WTC11 (cell line): ENCODE measurements at regions not wholly inside any gene's neighbourhood (a gene's known extent, or its start where the extent isn't known, plus 50 kb on each side); places are given as distances from the start of the nearest gene placed in this dataset.
A peak's percentile ranks its signal among the peaks of the same experiment; 100 is the strongest.

Experiments used
- ATAC-seq: fragments of 200-7000 bp; cut with Tn5 transposase; 2 replicates; pipeline ENCODE4 v1.10.0; 2021; ENCODE audit warnings: mild to moderate bottlenecking, moderate library complexity
- CTCF ChIA-PET: fragments of 300-600 bp; sonication (Branson Sonifier 250); formaldehyde crosslinking; loops from one replicate; lab custom pipeline; 2021; ENCODE audit warnings: antibody characterized with exemption; lab: Charles Lee
- POLR2A ChIA-PET: fragments of 350-600 bp; sonication (Branson Sonifier 250); formaldehyde crosslinking; loops from one replicate; lab custom pipeline; 2021; ENCODE audit warnings: antibody characterized with exemption; lab: Charles Lee
- DNase-seq: peaks from one replicate; pipeline ENCODE4 v3.0.0; 2021; ENCODE audit warnings: low spot score
- H3K27ac Mint-ChIP-seq: 2 replicates; pipeline ENCODE4 v1.8.0; 2021; ENCODE audit warnings: mixed read lengths
- H3K27me3 Mint-ChIP-seq: 2 replicates; pipeline ENCODE4 v1.8.0; 2021; ENCODE audit warnings: low read depth, mild to moderate bottlenecking, moderate library complexity, mixed read lengths
- H3K36me3 Mint-ChIP-seq: 2 replicates; pipeline ENCODE4 v1.8.0; 2021; ENCODE audit warnings: mixed read lengths
- H3K4me1 Mint-ChIP-seq: 2 replicates; pipeline ENCODE4 v1.8.0; 2022; ENCODE audit warnings: mixed read lengths
- H3K4me3 Mint-ChIP-seq: 2 replicates; pipeline ENCODE4 v1.8.0; 2021; ENCODE audit warnings: mild to moderate bottlenecking, moderate library complexity, mixed read lengths
- H3K9me3 Mint-ChIP-seq: 2 replicates; pipeline ENCODE4 v1.8.0; 2021; ENCODE audit warnings: mixed read lengths
- ATF1 ChIP-seq: sonication (generic); formaldehyde crosslinking; IDR thresholded peaks from 2 replicates; pipeline ENCODE4 v1.8.1; 2023; ENCODE audit warnings: mild to moderate bottlenecking, moderate library complexity, missing genetic modification reagents
- CREB1 ChIP-seq: sonication (generic); formaldehyde crosslinking; IDR thresholded peaks from 2 replicates; pipeline ENCODE4 v1.8.0; 2023; ENCODE audit warnings: mild to moderate bottlenecking, missing genetic modification reagents
- ESRRA ChIP-seq: sonication (generic); formaldehyde crosslinking; IDR thresholded peaks from 2 replicates; pipeline ENCODE4 v1.8.1; 2022; ENCODE audit warnings: mild to moderate bottlenecking, missing genetic modification reagents, borderline replicate concordance
- GTF2I ChIP-seq: fragments of 250-450 bp; sonication (Bioruptor Pico); conservative IDR thresholded peaks from 2 replicates; pipeline ENCODE4 v1.4.0; 2021; ENCODE audit warnings: mild to moderate bottlenecking
- HMGA2 ChIP-seq: fragments of 250-450 bp; sonication (Bioruptor Pico); IDR thresholded peaks from 2 replicates; pipeline ENCODE4 v1.4.0; 2021; ENCODE audit warnings: mild to moderate bottlenecking, moderate library complexity
- KAT7 ChIP-seq: sonication (generic); formaldehyde crosslinking; IDR thresholded peaks from 2 replicates; pipeline ENCODE4 v1.8.1; 2023; ENCODE audit warnings: missing genetic modification reagents, mild to moderate bottlenecking, borderline replicate concordance
- NFE2L1 ChIP-seq: sonication (generic); formaldehyde crosslinking; IDR thresholded peaks from 2 replicates; pipeline ENCODE4 v1.8.1; 2023; ENCODE audit warnings: missing genetic modification reagents
- SP1 ChIP-seq: sonication (generic); formaldehyde crosslinking; conservative IDR thresholded peaks from 2 replicates; pipeline ENCODE4 v1.8.1; 2022; ENCODE audit warnings: missing genetic modification reagents
- TEAD4 ChIP-seq: sonication (generic); formaldehyde crosslinking; IDR thresholded peaks from 2 replicates; pipeline ENCODE4 v1.8.0; 2022; ENCODE audit warnings: mild to moderate bottlenecking, missing genetic modification reagents
- TP53 ChIP-seq: sonication (generic); formaldehyde crosslinking; IDR thresholded peaks from 2 replicates; pipeline ENCODE4 v1.8.1; 2023; ENCODE audit warnings: mild to moderate bottlenecking, missing genetic modification reagents
- ZBTB21 ChIP-seq: sonication (generic); formaldehyde crosslinking; IDR thresholded peaks from 2 replicates; pipeline ENCODE4 v1.8.1; 2023; ENCODE audit warnings: mild to moderate bottlenecking, missing genetic modification reagents, borderline replicate concordance
- ZNF263 ChIP-seq: sonication (generic); formaldehyde crosslinking; IDR thresholded peaks from 2 replicates; pipeline ENCODE4 v1.8.1; 2022; ENCODE audit warnings: low read depth, mild to moderate bottlenecking, moderate library complexity, missing genetic modification reagents
- ZNF396 ChIP-seq: fragments of 250-450 bp; sonication (Bioruptor Pico); IDR thresholded peaks from 2 replicates; pipeline ENCODE4 v1.8.0; 2021; ENCODE audit warnings: mild to moderate bottlenecking, moderate library complexity, borderline replicate concordance
- TF ChIP-seq, protein P1 (sequence below): fragments of 250-450 bp; sonication (Bioruptor Pico); IDR thresholded peaks from 2 replicates; pipeline ENCODE4 v1.9.0; 2021; ENCODE audit warnings: mild to moderate bottlenecking
- TF ChIP-seq, protein P2 (sequence below): sonication (generic); formaldehyde crosslinking; IDR thresholded peaks from 2 replicates; pipeline ENCODE4 v1.8.1; 2023; ENCODE audit warnings: mild to moderate bottlenecking, moderate library complexity, missing genetic modification reagents
- TF ChIP-seq, protein P3 (sequence below): fragments of 250-450 bp; sonication (Bioruptor Pico); IDR thresholded peaks from 2 replicates; pipeline ENCODE4 v1.9.0; 2021; ENCODE audit warnings: mild to moderate bottlenecking, borderline replicate concordance
- TF ChIP-seq, protein P4 (sequence below): fragments of 250-450 bp; sonication (Bioruptor Pico); IDR thresholded peaks from 2 replicates; pipeline ENCODE4 v1.9.0; 2021; ENCODE audit warnings: mild to moderate bottlenecking

DNA sequence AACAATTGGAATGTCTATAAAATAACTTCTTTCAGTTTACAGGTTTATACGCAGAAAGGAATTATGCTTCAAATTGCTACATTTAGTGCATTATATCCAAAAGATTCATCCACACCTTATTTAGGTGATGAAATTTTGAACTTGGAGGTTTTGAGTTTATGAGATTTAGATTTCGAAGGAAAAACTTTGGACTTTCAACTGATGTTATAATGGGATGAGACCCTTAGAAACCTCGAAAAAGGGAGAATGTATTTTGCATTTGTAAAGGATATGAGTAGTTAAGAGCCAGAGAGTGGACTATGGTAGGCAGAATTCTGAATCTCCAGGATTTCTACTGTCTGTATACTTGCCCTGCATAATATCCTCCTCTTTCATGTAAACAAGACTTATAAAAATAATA is 851.6 kb upstream of the MGAT4C start:
- DNase-seq: no peak
- no peak for ATAC-seq
- no peak for TF ChIP-seq ZNF396 (CRISPR knock-in tag)
- no peak for TF ChIP-seq NFE2L1
- TF ChIP-seq SP1 (CRISPR knock-in tag): no peak
- no peak for TF ChIP-seq TP53 (CRISPR knock-in tag)
- TF ChIP-seq, protein P1, sequence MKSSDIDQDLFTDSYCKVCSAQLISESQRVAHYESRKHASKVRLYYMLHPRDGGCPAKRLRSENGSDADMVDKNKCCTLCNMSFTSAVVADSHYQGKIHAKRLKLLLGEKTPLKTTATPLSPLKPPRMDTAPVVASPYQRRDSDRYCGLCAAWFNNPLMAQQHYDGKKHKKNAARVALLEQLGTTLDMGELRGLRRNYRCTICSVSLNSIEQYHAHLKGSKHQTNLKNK (CRISPR knock-in tag): no peak
- no peak for TF ChIP-seq KAT7
- TF ChIP-seq, protein P2, sequence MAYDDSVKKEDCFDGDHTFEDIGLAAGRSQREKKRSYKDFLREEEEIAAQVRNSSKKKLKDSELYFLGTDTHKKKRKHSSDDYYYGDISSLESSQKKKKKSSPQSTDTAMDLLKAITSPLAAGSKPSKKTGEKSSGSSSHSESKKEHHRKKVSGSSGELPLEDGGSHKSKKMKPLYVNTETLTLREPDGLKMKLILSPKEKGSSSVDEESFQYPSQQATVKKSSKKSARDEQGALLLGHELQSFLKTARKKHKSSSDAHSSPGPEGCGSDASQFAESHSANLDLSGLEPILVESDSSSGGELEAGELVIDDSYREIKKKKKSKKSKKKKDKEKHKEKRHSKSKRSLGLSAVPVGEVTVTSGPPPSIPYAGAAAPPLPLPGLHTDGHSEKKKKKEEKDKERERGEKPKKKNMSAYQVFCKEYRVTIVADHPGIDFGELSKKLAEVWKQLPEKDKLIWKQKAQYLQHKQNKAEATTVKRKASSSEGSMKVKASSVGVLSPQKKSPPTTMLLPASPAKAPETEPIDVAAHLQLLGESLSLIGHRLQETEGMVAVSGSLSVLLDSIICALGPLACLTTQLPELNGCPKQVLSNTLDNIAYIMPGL (CRISPR knock-in tag): no peak
- TF ChIP-seq CREB1: no peak
- TF ChIP-seq ATF1 (CRISPR knock-in tag): no peak
- TF ChIP-seq, protein P3, sequence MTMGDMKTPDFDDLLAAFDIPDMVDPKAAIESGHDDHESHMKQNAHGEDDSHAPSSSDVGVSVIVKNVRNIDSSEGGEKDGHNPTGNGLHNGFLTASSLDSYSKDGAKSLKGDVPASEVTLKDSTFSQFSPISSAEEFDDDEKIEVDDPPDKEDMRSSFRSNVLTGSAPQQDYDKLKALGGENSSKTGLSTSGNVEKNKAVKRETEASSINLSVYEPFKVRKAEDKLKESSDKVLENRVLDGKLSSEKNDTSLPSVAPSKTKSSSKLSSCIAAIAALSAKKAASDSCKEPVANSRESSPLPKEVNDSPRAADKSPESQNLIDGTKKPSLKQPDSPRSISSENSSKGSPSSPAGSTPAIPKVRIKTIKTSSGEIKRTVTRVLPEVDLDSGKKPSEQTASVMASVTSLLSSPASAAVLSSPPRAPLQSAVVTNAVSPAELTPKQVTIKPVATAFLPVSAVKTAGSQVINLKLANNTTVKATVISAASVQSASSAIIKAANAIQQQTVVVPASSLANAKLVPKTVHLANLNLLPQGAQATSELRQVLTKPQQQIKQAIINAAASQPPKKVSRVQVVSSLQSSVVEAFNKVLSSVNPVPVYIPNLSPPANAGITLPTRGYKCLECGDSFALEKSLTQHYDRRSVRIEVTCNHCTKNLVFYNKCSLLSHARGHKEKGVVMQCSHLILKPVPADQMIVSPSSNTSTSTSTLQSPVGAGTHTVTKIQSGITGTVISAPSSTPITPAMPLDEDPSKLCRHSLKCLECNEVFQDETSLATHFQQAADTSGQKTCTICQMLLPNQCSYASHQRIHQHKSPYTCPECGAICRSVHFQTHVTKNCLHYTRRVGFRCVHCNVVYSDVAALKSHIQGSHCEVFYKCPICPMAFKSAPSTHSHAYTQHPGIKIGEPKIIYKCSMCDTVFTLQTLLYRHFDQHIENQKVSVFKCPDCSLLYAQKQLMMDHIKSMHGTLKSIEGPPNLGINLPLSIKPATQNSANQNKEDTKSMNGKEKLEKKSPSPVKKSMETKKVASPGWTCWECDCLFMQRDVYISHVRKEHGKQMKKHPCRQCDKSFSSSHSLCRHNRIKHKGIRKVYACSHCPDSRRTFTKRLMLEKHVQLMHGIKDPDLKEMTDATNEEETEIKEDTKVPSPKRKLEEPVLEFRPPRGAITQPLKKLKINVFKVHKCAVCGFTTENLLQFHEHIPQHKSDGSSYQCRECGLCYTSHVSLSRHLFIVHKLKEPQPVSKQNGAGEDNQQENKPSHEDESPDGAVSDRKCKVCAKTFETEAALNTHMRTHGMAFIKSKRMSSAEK (CRISPR knock-in tag): no peak
- no peak for TF ChIP-seq TEAD4 (CRISPR knock-in tag)
- no peak for TF ChIP-seq ESRRA (CRISPR knock-in tag)
- Mint-ChIP-seq H3K36me3 (peaks cover 4% of the 10 kb centered on the region), H3K27ac (peak overlapping the region; percentile 78), H3K9me3 (peaks cover 5% of the 10 kb centered on the region; the same call in 1 of the 2 replicates), H3K27me3 (no peaks in the 10 kb centered on the region), H3K4me1 (peaks cover 19% of the 10 kb centered on the region), H3K4me3 (no peak overlapping the region; the same call in 1 of the 2 replicates)
- CTCF ChIA-PET: no interaction called here
- POLR2A ChIA-PET: no interaction called here

DNA sequence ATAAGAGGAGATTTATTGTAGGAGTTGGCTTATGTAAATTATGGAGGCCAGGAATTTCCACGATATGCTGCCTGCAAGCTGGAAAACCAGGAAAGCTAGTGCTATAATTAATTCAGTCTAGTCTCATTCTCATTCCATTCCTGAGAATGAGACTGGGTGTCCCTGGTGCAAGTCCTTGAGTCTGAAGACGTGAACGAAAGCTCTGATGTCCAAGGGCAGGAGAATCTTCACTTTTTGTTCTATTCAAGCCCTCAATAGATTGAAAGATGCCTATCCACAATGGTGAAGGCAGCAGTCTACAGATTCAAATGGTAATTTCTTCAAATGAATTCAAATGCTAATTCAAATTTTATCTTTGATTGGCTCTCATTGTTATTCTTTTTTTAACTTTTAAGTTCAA is 851.1 kb upstream of the MGAT4C start:
- TF ChIP-seq HMGA2 (CRISPR knock-in tag) (0 out of 2 replicates have a peak, but pooled peaks have one; percentile 4), GTF2I (CRISPR knock-in tag) (no peak), ZBTB21 (CRISPR knock-in tag) (no peak), ZNF263 (no peak)
- TF ChIP-seq, protein P2 (CRISPR knock-in tag): no peak
- TF ChIP-seq, protein P4, sequence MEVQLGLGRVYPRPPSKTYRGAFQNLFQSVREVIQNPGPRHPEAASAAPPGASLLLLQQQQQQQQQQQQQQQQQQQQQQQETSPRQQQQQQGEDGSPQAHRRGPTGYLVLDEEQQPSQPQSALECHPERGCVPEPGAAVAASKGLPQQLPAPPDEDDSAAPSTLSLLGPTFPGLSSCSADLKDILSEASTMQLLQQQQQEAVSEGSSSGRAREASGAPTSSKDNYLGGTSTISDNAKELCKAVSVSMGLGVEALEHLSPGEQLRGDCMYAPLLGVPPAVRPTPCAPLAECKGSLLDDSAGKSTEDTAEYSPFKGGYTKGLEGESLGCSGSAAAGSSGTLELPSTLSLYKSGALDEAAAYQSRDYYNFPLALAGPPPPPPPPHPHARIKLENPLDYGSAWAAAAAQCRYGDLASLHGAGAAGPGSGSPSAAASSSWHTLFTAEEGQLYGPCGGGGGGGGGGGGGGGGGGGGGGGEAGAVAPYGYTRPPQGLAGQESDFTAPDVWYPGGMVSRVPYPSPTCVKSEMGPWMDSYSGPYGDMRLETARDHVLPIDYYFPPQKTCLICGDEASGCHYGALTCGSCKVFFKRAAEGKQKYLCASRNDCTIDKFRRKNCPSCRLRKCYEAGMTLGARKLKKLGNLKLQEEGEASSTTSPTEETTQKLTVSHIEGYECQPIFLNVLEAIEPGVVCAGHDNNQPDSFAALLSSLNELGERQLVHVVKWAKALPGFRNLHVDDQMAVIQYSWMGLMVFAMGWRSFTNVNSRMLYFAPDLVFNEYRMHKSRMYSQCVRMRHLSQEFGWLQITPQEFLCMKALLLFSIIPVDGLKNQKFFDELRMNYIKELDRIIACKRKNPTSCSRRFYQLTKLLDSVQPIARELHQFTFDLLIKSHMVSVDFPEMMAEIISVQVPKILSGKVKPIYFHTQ (CRISPR knock-in tag): no peak

More for the DNA sequence above, 851.1 kb upstream of the MGAT4C start:
- no peaks in the 10 kb centered on the region for H3K27me3 Mint-ChIP-seq
- ATAC-seq: no peak
- POLR2A ChIA-PET: no interaction called here
- peaks cover 5% of the 10 kb centered on the region for H3K36me3 Mint-ChIP-seq
- peaks cover 6% of the 10 kb centered on the region; the same call in 1 of the 2 replicates for H3K9me3 Mint-ChIP-seq
- peak overlapping the region; percentile 26; the same call in 1 of the 2 replicates for H3K4me3 Mint-ChIP-seq
- peaks cover 19% of the 10 kb centered on the region for H3K4me1 Mint-ChIP-seq
- DNase-seq: no peak
- CTCF ChIA-PET: no interaction called here
- H3K27ac Mint-ChIP-seq: peak overlapping the region; percentile 83
